Stimulated activated CD4-positive, alpha-beta T cell treated with anti-CD3 and anti-CD28 coated beads, Interleukin-15, amount 100 ng/mL, for 1 hour (primary cell): ENCODE measurements at regions not wholly inside any gene's neighbourhood (a gene's known extent, or its start where the extent isn't known, plus 50 kb on each side); places are given as distances from the start of the nearest gene placed in this dataset.

ENCODE experiments used
- DNase-seq, 2 donors: peaks; one replicate each; pipeline ENCODE4 v3.0.0-alpha.2; 2020; ENCODE audit warnings: low read depth in 1 of 2, low spot score in 1 of 2

GRCh38 chr5:68960456-68960855 lies 133.4 kb upstream of the SLC30A5 start:
- DNase-seq: no peak

- DNase-seq: no peak
Measured at GRCh38 chr5:68960961-68961360, 132.9 kb upstream of the SLC30A5 start.

DNA sequence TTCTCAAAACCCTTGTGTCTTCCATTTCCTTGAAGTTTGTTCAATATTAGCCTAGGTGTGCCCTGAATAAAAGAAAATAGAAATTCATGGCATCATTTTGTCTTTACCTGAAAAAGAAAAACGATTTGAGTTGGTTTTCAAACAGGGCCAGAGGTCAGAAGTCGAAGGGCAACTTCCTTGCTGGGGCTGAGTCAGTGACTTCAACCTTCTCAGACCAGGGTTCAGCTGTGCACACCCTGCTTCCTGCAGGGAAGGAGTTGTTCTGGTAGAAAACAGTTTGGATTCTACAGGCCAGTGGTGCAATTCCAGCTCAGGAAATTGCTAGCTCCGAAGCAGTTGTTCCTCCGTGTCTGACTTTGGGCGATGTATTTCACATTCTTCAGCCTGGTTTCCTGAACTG lies 132.1 kb upstream of the SLC30A5 start:
- no peak for DNase-seq

DNA sequence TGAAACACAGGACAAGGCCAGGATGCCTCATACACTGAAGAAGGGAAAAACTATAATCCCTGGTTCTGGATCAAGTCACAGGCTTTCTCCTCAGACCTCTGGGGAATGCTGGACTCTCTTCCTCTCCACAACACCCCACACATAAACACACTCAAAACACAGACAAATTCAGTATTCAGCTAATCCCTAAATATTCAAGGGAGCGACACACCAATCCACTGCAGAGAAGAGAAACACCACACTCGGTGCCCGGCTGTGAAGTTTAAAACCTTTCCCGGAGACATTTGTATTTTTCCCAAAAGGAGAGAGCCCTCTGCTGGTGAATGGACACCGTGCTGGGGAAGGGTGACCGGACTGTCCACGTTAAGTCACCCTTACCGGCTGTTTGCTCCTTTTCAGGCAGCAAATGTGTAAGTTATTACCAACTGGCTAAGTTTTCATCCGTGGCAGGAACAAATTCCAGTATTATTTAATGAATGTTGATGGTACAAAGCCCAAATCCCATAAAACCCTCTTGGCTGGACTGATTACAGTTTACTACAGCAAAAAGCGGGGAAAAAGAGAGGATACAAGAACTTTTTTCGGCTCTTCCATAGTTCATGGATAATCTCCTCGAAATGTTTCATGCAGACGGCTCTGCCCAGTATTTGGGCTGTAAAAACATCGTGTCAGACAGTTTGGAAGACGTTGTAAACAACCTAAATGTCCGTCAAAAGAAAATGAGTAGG lies 130.9 kb upstream of the SLC30A5 start:
- no peak for DNase-seq

GRCh38 chr5:68964679-68965078 lies 129.1 kb upstream of the SLC30A5 start:
- DNase-seq: no peak

GRCh38 chr5:68965926-68966325 lies 127.9 kb upstream of the SLC30A5 start:
- DNase-seq: no peak

GRCh38 chr5:68966596-68966995 lies 127.2 kb upstream of the SLC30A5 start:
- no peak for DNase-seq

DNA sequence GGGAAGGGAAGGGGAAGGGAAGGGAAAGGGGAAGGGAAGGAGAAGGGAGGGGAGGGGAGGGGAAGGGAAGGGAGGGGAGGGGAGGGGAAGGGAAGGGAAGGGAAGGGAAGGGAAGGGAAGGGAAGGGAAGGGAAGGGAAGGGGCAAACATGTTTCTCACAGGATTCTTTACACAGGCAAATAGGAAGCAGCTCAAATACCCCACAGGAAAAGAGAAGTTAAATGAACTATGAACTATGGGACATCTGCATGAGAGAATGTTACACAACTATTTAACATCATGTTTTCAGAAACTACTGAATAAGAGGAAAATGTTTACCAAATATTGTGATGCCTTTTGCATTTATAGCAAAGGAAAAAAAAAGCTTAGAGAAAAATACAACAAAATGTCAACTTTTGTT lies 125.4 kb upstream of the SLC30A5 start:
- no peak for DNase-seq

DNA sequence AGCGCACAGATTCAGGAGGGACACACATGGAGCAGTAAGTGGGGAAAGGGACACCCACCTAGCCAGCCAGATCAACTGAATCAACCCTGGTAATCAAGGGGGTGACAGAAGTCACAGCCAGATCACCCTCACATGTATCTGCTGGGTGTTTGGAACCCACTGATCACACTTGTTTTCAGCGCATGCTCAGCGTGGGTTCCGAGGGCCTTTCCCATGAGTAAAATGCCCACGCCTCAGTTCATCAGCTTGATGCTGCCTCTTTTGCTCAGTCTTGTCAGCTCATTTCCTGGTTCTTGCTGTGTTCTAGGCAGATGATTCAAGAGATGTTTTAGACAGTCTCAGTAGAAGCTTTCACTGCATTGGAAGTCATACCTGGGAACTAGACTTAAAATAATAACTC lies 123.2 kb upstream of the SLC30A5 start:
- no peak for DNase-seq

DNA sequence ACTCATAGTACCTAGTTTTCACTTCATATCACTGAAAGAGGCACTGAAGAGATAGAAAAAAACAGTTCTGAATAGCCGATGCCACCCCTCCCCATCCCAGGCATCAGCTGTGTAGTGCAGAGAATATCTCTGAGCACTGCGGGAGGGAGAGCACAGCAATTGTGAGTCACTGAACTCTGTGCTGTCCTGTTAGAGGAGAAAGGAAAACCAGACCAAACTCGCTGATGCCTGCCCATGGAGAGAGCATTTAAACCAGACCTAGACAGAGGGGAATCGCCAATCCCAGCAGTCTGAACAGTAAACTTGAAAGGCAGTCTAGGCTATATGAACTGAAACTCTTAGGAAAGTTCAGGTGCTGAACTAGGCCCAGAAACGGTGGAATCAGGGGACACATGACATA lies 120.1 kb upstream of the SLC30A5 start:
- DNase-seq: no peak

DNA sequence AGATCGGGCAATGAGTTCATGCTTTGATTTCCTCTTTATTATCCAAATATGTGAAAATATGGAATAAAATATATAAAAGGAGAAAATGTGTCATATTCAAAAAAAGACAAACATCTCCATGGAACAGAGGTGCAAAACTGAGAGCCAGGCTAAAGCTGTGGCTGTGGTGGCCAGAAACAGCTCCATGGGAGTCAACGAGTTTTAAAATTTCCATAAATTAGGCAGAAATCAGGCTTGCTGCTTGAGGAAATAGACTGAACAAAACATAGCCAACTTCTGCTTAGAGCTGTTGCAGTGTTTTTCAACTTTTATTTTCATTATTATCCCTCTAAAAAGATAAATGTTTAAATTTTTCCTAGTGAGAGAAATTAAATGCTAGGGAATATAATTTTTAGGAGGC lies 110.8 kb upstream of the SLC30A5 start:
- no peak for DNase-seq

DNA sequence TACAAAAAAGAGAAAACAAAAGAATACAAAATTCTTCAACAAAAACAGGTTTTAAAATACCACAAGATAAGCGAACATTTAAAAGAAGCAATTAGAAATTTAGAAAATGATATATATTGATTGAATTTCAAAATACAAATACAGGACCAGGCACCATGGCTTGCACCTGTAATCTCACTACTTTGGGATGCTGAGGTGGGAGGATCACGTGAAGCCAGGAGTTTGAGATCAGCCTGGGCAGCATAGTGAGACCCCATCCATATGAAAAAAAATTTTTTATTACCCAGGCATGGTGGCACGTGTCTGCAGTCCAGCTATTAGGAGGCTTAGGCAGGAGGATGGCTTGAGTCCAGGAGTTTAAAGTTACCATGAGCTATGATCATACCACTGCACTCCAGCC lies 109.9 kb upstream of the SLC30A5 start:
- DNase-seq: no peak

- DNase-seq: no peak
Measured at GRCh38 chr5:68991279-68992084, 102.3 kb upstream of the SLC30A5 start.

- DNase-seq: no peak
Measured at GRCh38 chr5:68994645-68995044, 99.2 kb upstream of the SLC30A5 start.

DNA sequence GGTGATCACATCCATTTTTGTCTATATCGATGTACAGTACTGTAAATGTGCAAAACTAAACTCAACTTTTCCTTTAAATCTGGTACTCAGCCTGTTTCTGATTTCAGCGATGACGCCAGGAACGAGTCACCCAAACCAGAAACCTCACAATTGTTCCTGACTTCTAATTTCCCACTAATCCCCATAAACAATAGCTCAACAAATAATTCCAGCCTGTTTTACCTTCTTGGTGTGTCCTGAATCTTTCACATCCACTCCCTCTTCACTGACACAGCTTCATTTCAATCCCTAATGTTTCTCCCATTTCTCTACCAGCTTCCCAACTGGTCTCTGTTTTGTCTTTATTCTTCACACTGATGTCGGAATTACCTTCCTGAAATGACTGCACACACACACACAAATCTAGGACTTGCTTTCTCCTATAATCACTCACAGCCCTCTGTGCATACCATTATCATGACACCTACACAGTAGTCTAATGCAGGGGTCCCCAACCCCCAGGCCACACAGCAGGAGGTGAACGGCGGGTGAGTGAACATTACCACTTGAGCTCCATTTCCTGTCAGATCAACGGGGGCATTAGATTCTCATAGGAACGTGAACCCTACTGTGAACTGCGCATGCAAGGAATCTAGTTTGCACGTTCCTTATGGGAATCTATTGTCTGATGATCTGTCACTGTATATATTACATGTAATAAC lies 97.8 kb upstream of the SLC30A5 start:
- DNase-seq: no peak

DNA sequence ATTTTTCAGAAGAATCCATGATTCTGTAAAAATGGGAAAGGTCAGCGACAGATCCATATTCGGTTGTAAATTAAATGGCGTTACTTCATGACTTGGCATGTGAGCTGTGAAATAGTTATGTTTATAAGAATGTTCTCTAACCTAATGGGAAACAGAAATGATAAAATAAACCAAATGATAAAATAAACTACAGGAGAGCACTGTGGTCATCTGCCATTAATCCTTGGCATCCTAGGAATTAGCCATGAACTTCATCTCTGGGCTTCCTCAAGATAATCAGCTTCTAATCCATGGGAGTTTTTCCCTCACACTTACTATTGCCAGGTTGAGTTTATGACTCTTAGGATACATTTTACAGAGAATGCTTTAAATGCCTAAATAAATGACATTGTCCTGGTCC lies 94.6 kb upstream of the SLC30A5 start:
- DNase-seq: no peak

DNA sequence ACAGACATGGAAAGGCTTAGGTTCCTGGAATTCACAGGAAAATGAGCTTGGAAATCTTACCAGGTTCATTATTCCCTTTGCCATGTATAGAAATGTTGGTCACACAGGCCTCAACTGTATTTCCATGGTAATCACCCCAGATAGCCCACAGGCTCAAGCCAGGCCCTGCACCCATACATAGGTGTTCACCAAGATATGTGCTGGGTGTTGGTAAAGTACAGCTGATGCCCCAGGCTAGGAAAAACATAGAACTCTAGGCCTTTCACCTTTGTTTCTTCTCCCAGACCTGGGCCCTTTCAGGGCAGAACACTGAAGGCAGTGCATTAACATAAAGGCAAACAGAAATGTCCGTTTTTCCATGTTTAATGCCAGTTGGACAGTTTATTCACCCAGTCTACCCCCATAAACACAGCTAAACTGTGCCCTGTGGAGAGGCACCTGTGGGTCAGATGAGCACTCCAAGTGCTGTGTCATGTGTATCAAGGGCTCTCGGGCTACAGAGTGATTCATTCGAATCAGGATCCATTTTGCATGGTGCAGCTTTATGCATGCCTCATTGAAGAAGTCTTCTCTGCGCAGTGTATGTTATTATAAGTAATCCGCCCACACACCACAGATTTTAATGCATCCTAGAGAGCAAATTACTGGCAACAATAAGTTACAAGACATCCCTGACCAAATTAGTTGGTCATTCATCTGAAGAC lies 93.4 kb upstream of the SLC30A5 start:
- DNase-seq: no peak

DNA sequence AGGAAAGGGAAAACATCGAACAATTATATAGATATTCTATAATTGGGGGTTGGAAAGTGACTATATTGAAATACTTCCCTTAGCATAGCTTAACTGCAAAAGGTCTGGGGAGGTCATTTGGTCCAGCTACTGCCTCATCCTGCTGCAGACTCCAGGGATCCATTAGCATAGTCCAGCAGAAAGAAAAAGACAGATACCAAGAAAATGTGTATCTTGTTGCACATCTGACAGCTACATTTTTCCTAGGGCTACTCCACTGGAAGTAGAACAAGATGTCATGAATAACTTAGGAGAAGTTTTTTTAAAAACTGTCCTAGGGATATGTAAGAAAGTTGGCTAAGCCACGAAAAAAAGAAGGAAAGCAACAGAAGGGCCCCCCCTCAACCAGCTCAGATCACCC lies 92.9 kb upstream of the SLC30A5 start:
- DNase-seq: no peak

DNA sequence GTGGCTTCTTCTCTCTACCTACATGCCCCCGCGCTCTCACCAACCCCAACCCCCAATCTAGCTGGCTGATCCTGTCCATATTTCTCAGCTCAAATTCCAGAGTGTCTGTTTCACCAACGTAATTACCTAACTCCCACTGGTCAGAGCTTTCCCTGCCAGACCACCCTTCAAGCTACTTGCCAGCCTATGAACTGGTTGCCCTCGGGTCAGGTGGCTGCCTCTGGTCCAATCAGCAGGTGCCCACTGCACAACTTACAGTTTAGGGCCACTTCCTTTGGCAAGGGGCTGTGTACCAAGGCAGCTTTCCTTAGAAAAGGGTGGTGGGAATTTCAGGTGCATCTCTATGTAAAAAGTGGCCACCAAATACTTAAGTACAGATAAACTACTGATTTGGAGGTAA lies 92.2 kb upstream of the SLC30A5 start:
- DNase-seq: no peak

DNA sequence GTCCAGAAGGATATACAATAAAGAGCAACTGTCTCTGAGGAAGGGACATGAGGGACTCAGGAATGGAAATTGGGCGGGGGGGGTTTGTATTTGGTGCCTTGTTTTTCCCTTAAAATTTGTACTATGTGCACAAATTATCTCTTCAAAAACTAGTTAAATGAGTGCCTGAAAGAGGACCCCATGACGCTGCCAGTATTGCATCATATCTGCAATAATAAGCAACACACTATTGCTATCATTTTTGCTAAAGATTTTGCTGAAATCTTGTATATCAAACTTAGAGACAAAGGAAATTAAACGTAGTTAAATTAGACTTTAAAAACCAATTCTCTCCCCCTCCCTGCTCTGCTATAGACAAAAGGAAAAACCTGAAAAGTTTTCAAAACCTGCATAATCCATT lies 89.7 kb upstream of the SLC30A5 start:
- no peak for DNase-seq

- DNase-seq: no peak
Measured at GRCh38 chr5:69004676-69005075, 89.1 kb upstream of the SLC30A5 start.

DNA sequence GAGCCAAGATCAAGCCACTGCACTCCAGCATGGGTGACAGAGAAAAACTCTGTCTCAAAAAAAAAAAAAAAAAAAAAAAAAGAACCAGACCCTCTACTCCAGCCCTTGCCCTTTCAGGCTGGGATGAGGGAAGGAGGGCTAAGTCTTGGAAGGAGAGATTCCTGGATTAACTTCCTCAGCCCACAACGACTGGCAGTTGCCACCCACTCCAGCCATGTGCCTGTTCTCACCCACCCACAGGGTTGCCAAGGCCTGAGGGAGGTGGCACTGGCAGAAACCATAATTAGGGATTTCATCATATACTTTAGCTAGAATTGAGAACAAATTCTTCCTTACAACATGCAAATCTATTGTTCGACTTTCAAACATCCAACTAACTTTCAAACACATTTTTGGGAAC lies 87.8 kb upstream of the SLC30A5 start:
- no peak for DNase-seq
